CD4-positive, CD25-positive, alpha-beta regulatory T cell (primary cell): ENCODE measurements at regions not wholly inside any gene's neighbourhood (a gene's known extent, or its start where the extent isn't known, plus 50 kb on each side); places are given as distances from the start of the nearest gene placed in this dataset.

Source experiments
- ATAC-seq, 2 donors: fragments of 150-1000 bp; cut with Tn5 transposase; one replicate each; pipeline ENCODE4 v1.10.0; 2021; ENCODE audit warnings: low read depth in 2 of 2, moderate number of reproducible peaks in 2 of 2, moderate library complexity in 1 of 2
- DNase-seq, 3 donors: peaks; one replicate each; pipeline versions ENCODE4 v3.0.0 to v3.0.0-alpha.2; 2012 to 2022; ENCODE audit warnings: mixed read lengths in 1 of 3
- H3K27ac ChIP-seq: one replicate; pipeline ENCODE4 v1.7.0; 2013; ENCODE audit warnings: mild to moderate bottlenecking, low read length; ENCODE audit not compliant: insufficient read depth, poor library complexity, severe bottlenecking
- H3K27me3 ChIP-seq: one replicate; pipeline ENCODE4 v1.7.0; 2013; ENCODE audit warnings: low read length; ENCODE audit not compliant: control insufficient read depth, insufficient read depth
- H3K36me3 ChIP-seq: one replicate; pipeline ENCODE4 v1.7.0; 2013; ENCODE audit warnings: mild to moderate bottlenecking, low read length, moderate library complexity; ENCODE audit not compliant: control insufficient read depth, insufficient read depth
- H3K4me1 ChIP-seq: 2 replicates; pipeline ENCODE4 v1.7.0; 2013; ENCODE audit warnings: mild to moderate bottlenecking, low read length; ENCODE audit not compliant: insufficient read depth, control insufficient read depth, poor library complexity, severe bottlenecking
- H3K4me3 ChIP-seq: one replicate; pipeline ENCODE4 v1.7.0; 2013; ENCODE audit warnings: low read depth, mild to moderate bottlenecking, low read length, moderate library complexity
- H3K9me3 ChIP-seq, 2 experiments: 1 replicate in 1 of 2; 2 replicates in 1 of 2; pipeline ENCODE4 v1.7.0; 2013; ENCODE audit warnings: low read length in 2 of 2, mild to moderate bottlenecking in 1 of 2, moderate library complexity in 1 of 2; ENCODE audit not compliant: control insufficient read depth in 2 of 2
- H3K27ac Mint-ChIP-seq, 3 donors: one replicate each; pipeline ENCODE4 v1.8.0; 2020 to 2022; ENCODE audit warnings: mild to moderate bottlenecking in 3 of 3, mixed read lengths in 3 of 3, moderate library complexity in 2 of 3
- H3K27me3 Mint-ChIP-seq: one replicate; pipeline ENCODE4 v1.8.0; 2022; ENCODE audit warnings: mild to moderate bottlenecking, mixed read lengths
- H3K36me3 Mint-ChIP-seq: one replicate; pipeline ENCODE4 v1.8.0; 2020; ENCODE audit warnings: mixed read lengths
- H3K4me1 Mint-ChIP-seq, 4 donors: one replicate each; pipeline ENCODE4 v1.8.0; 2020 to 2022; ENCODE audit warnings: mixed read lengths in 4 of 4, mild to moderate bottlenecking in 1 of 4
- H3K4me3 Mint-ChIP-seq, 4 donors: one replicate each; pipeline ENCODE4 v1.8.0; 2020 to 2022; ENCODE audit warnings: mild to moderate bottlenecking in 4 of 4, mixed read lengths in 4 of 4, moderate library complexity in 3 of 4
- H3K9me3 Mint-ChIP-seq, 7 donors: one replicate each; pipeline ENCODE4 v1.8.0; 2020 to 2022; ENCODE audit warnings: mixed read lengths in 7 of 7, mild to moderate bottlenecking in 3 of 7, moderate library complexity in 2 of 7

DNA sequence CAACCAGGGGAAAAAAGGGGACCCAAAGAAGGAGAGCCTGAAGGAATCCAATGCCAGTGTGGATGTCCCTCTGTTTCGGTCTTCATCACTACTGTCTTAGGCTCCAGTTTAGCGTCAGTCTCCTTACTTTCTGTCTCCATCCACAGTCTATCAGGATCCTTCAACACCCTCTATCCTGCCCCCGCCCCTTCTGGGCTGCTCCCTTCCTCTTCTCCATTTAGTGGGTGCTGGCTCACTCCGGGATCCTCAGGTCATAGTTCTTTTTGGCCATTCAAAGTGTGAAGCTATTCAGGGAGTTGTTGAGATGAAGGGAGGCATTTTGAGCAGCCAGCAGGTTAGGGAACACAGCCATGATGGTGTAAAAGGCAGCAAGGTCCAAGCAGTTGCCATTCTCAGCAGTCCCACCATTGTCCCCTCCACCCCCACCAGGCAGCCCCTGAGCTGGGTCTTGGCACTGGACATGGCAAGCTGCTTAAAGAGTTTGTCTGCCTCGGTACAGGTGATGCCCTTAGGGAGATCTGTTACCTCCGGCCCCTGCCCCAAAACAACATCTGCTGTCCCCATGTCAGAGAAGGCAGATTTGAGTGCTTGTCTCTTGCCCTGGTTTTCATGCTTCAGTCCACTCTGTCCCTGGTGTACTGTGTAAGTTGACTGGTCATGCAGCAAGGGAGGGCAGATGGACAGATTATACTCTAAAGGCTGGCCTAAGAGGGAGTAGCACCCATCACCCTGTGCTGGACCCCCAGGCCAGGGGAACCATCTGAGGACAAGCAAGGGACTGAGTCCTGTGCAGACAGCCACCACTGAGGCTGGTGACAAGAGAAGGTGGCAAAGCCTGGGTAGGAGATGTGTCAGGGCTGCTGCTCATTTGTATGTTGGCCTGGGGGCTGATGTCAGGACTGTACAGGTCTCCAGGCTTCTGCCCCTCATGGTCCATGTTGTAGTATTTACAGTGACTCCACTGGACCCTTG, 842.0 kb downstream of the HACE1 start:
- no peak for DNase-seq
- Histone ChIP-seq H3K27ac (no peak overlapping the region), H3K9me3 (no peaks in the 10 kb centered on the region), H3K4me3 (no peak overlapping the region), H3K4me1 (no peaks in the 10 kb centered on the region), H3K36me3 (no peaks in the 10 kb centered on the region), H3K27me3 (no peaks in the 10 kb centered on the region)
- no peaks in the 10 kb centered on the region for H3K27me3 Mint-ChIP-seq
- no peaks in the 10 kb centered on the region for H3K4me1 Mint-ChIP-seq
- peaks cover 0 to 8% (median 4%) of the 10 kb centered on the region in 7 donors for H3K9me3 Mint-ChIP-seq
- ATAC-seq: no peak
- H3K27ac Mint-ChIP-seq: no peak overlapping the region
- H3K36me3 Mint-ChIP-seq: peaks cover 4% of the 10 kb centered on the region
- H3K4me3 Mint-ChIP-seq: no peak overlapping the region

DNA sequence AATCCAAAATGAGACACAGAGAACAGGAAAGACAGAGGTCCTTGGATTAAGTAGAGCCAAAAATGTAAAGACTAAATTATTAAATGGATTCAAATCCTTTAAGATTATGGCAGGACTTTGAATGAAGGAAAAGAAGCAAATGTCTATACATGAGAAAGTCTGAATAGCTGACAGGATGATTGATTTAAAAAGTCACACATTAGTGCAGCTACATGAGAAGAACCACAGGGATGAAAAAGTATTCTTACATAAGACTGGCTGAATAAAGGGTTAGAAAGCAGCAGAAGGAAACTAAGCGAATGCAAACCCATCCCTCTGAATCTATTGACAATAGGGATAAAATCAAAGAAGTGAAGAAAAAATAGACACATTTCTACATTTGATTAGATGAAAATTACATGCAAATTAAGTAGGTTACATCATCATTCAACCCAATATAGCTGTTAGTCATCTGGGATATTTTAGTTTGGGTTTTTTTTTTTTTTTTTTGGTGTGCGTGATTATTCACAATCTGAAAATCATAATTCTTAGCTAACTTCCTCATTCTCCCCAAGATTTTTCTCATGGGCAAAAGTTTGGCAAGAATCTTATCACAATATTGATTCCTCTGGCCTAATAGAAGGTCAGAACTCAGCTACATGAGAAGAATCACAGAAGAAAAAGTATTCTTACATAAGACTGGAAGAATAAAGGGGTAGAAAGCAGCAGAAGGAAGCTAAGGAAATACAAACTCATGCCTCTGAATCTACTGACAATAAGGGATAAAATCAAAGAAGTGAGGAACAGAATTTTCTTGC, 845.4 kb downstream of the HACE1 start:
- DNase-seq (no peak), ATAC-seq (no peak)
- Mint-ChIP-seq H3K27me3 (no peaks in the 10 kb centered on the region), H3K4me1 (no peaks in the 10 kb centered on the region), H3K4me3 (no peak overlapping the region), H3K27ac (no peak overlapping the region), H3K36me3 (peaks cover 4% of the 10 kb centered on the region), H3K9me3 (peaks cover 0 to 10% (median 5%) of the 10 kb centered on the region in 7 donors)
- Histone ChIP-seq H3K4me1 (no peaks in the 10 kb centered on the region), H3K27ac (no peak overlapping the region), H3K27me3 (no peaks in the 10 kb centered on the region), H3K36me3 (no peaks in the 10 kb centered on the region), H3K9me3 (no peaks in the 10 kb centered on the region), H3K4me3 (no peak overlapping the region)

DNA sequence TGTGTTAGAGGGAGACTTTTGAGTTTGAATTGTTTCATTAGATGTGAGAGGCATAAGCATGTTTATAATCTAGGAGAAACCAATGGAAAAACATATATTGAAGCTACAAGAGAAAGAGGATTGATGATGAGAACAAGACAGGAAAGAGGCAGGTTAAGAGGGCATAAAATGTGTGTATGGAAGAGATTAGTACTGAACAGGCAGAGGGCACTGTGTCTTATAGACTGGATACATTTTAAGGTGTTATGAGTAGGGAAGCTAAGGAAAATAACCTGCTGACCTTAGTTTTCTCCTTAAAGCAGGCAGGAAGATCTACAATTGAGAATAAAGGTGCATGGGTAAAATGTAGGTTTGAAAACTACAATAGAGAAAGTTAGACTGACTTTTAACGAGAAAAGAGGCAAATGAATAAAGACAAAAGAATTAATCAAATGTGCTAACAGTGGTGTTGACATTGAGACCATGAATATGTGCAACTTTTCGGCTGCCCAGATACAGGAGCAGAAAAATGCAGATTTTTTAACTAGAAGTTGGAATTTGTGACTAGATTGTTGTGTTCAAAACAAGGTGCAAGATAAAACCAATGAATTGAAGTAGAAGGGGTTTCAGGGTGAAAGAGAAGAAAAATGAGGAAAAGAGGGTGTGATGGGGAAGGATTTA, 846.3 kb downstream of the HACE1 start:
- Histone ChIP-seq H3K27me3 (no peaks in the 10 kb centered on the region), H3K36me3 (no peaks in the 10 kb centered on the region), H3K4me3 (no peak overlapping the region), H3K4me1 (no peaks in the 10 kb centered on the region), H3K27ac (no peak overlapping the region), H3K9me3 (no peaks in the 10 kb centered on the region)
- no peak for DNase-seq
- no peak overlapping the region for H3K4me3 Mint-ChIP-seq
- no peaks in the 10 kb centered on the region for H3K27me3 Mint-ChIP-seq
- H3K9me3 Mint-ChIP-seq: peaks cover 0 to 10% (median 2%) of the 10 kb centered on the region in 7 donors
- H3K4me1 Mint-ChIP-seq: no peaks in the 10 kb centered on the region
- no peak overlapping the region for H3K27ac Mint-ChIP-seq
- H3K36me3 Mint-ChIP-seq: peaks cover 4% of the 10 kb centered on the region
- no peak for ATAC-seq

DNA sequence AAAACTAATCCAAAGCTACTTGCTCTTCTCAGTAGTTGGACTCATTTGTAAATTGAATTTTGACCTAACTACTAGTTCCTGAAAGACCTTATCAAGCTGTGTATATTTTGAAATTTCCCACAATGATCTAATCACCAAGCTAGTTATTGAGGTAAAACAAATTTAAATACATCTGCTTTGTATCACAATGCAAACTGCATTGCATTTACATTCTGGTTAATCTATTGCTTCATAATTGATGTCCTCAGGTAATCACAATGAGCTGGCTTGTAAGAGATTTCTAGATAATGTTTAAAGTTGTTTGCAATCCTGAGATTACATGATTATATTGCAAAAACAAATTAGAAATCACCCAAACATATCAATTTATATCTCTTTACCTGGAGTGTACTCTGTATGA, 848.8 kb downstream of the HACE1 start:
- H3K27me3 ChIP-seq: no peaks in the 10 kb centered on the region
- H3K36me3 Mint-ChIP-seq: peaks cover 2% of the 10 kb centered on the region

DNA sequence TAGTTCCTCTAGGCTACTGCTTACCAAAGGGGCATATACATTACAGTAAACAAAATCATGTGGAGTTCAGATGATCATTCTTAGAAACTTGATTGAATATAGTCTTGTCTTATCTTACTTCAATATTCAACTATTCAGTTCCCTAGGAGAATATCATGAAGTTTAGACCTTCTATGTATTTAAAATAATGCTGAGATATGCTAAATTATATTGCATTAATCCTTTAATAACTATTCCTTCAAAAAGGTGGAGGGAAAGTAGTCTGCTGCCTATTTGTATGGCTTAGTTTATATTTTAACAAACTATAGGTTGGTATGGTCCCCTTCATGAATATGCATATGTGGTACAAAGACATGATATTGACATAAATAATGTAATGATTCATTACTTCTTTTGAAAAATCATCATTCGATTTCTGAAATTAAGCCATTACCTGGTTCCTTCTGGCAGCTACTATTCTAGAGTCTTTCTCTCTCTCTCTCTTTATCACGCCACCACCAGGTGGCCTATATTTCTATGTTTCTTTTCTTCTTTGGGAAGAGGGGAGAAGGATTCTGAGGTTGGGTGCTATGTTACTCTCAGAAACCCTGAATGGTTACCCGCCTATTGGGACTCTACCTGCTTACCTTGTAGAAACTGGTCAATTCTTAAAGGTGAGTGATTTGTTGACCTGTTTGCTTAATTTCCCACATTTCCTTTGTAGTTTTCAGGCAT, 855.8 kb downstream of the HACE1 start:
- Histone ChIP-seq H3K27me3 (no peaks in the 10 kb centered on the region), H3K4me1 (no peaks in the 10 kb centered on the region), H3K9me3 (no peaks in the 10 kb centered on the region), H3K27ac (no peak overlapping the region), H3K4me3 (no peak overlapping the region), H3K36me3 (no peaks in the 10 kb centered on the region)
- Mint-ChIP-seq H3K27ac (no peak overlapping the region), H3K27me3 (no peaks in the 10 kb centered on the region), H3K4me1 (no peaks in the 10 kb centered on the region), H3K4me3 (no peak overlapping the region), H3K36me3 (no peaks in the 10 kb centered on the region), H3K9me3 (peaks cover 0 to 5% (median under 1%) of the 10 kb centered on the region in 7 donors)
- no peak for DNase-seq
- no peak for ATAC-seq

More for the DNA sequence above, 848.8 kb downstream of the HACE1 start:
- DNase-seq (no peak), ATAC-seq (no peak)
- Mint-ChIP-seq H3K4me1 (no peaks in the 10 kb centered on the region), H3K27me3 (no peaks in the 10 kb centered on the region), H3K27ac (no peak overlapping the region), H3K4me3 (no peak overlapping the region), H3K9me3 (peaks cover 0 to 10% (median 2%) of the 10 kb centered on the region in 7 donors)
- no peak overlapping the region for H3K4me3 ChIP-seq
- H3K9me3 ChIP-seq: no peaks in the 10 kb centered on the region
- no peaks in the 10 kb centered on the region for H3K36me3 ChIP-seq
- no peaks in the 10 kb centered on the region for H3K4me1 ChIP-seq
- no peak overlapping the region for H3K27ac ChIP-seq

DNA sequence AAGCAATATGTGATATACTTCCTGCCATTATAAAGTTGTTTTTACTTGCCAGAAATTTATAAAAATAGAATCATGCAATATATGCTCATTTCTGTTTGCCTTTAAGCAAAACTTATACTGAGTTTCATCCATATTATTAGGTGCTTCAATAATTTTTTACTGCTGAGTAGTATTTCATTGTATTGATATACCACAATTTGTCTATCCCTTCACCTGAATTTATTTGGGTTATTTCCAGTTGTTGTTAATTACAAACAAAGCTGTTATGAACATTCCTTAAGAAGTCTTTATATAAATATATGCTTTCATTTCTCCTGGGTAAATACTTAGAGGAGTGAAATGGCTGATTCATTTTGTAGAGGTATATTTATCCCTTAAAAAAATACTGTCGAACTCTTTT, 864.1 kb downstream of the HACE1 start:
- Histone ChIP-seq H3K27me3 (no peaks in the 10 kb centered on the region), H3K4me1 (no peaks in the 10 kb centered on the region), H3K27ac (no peak overlapping the region), H3K9me3 (no peaks in the 10 kb centered on the region), H3K4me3 (no peak overlapping the region), H3K36me3 (no peaks in the 10 kb centered on the region)
- no peak for DNase-seq
- Mint-ChIP-seq H3K4me1 (no peaks in the 10 kb centered on the region), H3K27ac (no peak overlapping the region), H3K27me3 (no peaks in the 10 kb centered on the region), H3K9me3 (peaks cover 0 to 3% (median 0%) of the 10 kb centered on the region in 7 donors), H3K4me3 (no peak overlapping the region), H3K36me3 (no peaks in the 10 kb centered on the region)
- ATAC-seq: no peak

DNA sequence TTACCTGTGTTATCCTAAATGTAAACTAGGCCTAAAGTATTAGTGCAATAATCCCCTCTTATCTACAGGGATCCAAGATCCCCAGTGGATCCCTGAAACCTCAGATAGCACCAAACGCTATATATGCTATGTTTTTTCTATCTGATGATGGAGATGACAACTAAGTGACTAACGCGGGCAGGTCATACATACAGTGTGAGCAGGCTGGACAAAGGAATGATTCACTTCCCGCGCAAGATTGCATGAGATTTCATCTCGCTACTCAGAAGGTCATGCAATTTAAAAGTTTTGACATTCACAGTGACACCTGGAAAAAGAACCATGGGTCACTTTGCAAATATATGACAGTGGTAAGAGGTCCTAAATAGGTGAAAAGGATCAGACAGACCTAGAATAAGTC, 875.9 kb downstream of the HACE1 start:
- no peak overlapping the region for H3K27ac ChIP-seq
- Mint-ChIP-seq H3K27me3 (no peaks in the 10 kb centered on the region), H3K4me3 (no peak overlapping the region), H3K36me3 (no peaks in the 10 kb centered on the region), H3K9me3 (peaks cover under 1 to 17% (median 4%) of the 10 kb centered on the region in 7 donors), H3K27ac (no peak overlapping the region), H3K4me1 (peaks cover 0 to under 1% (median 0%) of the 10 kb centered on the region in 4 donors)
- no peaks in the 10 kb centered on the region for H3K4me1 ChIP-seq
- ATAC-seq (no peak), DNase-seq (no peak)
- no peaks in the 10 kb centered on the region for H3K36me3 ChIP-seq
- no peaks in the 10 kb centered on the region for H3K9me3 ChIP-seq
- H3K27me3 ChIP-seq: no peaks in the 10 kb centered on the region
- no peak overlapping the region for H3K4me3 ChIP-seq
